ENCODE measurements at regions not wholly inside any gene's neighbourhood (a gene's known extent, or its start where the extent isn't known, plus 50 kb on each side); places are given as distances from the start of the nearest gene placed in this dataset.

DNA sequence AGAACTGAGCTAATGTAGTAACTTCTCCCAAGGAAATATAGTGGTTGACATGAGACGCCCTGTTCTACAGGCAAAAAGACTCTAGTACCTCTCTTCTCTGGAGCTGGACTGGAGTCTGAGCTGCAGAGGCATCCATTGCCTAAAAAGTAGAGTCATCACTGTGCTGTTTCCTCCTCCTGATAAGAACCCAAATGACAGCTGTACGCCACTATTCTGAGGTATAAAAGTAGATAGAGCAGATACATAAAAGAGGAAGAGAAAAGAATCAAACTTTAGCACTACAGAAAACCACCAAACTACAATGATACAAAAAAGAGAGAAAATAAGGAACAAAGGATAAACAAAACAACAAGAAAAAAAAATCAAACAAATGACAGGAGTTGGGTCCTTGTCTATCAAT lies 1568.8 kb downstream of the PLA2G4A start:
- DNase-seq (ENCODE audit: insufficient read length) (no peak), FAIRE-seq (no peak)
- no peak for TF ChIP-seq POLR2AphosphoS5 (IDR thresholded peaks at IDR 0.05; ENCODE audit: low read depth, low read length)
- no peak for TF ChIP-seq POLR2A (IDR thresholded peaks at IDR 0.05; ENCODE audit: low read depth, low read length)
- no peak for TF ChIP-seq TAF1 (IDR thresholded peaks at IDR 0.05; ENCODE audit: borderline replicate concordance, low read depth, low read length)

DNA sequence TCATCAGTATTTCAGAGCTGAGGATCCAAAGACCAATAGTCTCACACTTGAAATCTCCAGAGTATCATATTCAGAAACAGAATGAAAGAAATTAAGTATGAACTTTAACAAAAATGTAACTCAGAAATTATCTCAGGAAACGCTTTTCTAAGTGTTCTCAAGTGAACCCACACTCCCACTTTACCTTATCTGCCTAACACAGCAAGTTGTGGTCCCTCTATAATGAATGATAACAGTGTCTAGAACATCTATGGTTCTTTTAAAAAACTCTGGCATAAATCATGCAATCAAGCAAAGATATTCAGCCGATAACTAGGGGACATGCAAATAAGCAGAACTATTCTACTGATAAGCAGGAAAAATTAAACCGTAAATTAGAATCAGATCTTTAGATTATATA lies 1574.2 kb downstream of the PLA2G4A start:
- FAIRE-seq = no peak
- DNase-seq (ENCODE audit: insufficient read length) = no peak
- no peak for TF ChIP-seq POLR2A (IDR thresholded peaks at IDR 0.05; ENCODE audit: low read depth, low read length)
- no peak for TF ChIP-seq POLR2AphosphoS5 (IDR thresholded peaks at IDR 0.05; ENCODE audit: low read depth, low read length)
- TF ChIP-seq TAF1 (IDR thresholded peaks at IDR 0.05; ENCODE audit: borderline replicate concordance, low read depth, low read length) = no peak

DNA sequence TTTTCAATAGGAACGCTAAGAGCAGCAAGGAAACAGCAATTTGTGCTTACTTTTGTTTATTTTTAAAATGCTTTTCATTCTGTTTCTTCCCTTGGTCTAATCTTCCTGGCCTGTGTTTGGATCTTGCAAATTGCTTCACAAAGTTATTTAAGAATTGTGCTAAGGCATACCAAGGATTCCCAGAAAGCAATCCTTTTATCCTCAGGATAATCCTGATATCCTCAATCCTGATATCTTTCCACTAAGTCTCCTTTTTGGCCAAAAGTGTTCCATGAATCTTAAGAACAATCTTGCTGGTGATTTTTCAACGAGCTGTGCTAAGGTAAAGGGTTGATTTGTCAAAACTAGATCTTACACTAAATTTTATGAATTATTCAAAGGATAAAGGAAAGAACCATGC lies 1577.9 kb downstream of the PLA2G4A start:
- FAIRE-seq = no peak

DNA sequence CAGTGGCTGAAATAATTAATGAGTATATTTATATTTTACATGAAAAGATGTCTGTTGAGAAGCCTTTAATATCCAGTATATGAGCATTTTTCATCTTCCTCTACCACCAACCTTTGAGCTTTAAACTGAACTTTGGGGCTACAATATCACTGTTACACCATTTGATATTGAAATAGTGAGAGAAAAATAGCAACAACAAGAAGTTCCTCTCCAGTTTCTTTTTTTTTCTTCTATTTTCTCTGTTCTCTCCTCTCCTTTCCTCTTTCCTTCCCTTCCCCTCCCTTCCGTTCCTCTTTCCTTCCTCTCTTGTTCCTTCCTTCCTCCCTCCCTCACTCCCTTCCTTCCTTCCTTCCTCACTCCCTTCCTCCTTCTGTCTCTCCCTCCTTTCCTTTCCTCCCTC lies 1591.4 kb downstream of the PLA2G4A start:
- DNase-seq (ENCODE audit: insufficient read length) = no peak
- TF ChIP-seq POLR2AphosphoS5 (IDR thresholded peaks at IDR 0.05; ENCODE audit: low read depth, low read length) = no peak
- no peak for TF ChIP-seq POLR2A (IDR thresholded peaks at IDR 0.05; ENCODE audit: low read depth, low read length)
- TF ChIP-seq TAF1 (IDR thresholded peaks at IDR 0.05; ENCODE audit: borderline replicate concordance, low read depth, low read length) = no peak
- no peak for FAIRE-seq

More for the DNA sequence above, 1577.9 kb downstream of the PLA2G4A start:
- TF ChIP-seq POLR2AphosphoS5 (IDR thresholded peaks at IDR 0.05; ENCODE audit: low read depth, low read length) = no peak
- no peak for TF ChIP-seq POLR2A (IDR thresholded peaks at IDR 0.05; ENCODE audit: low read depth, low read length)
- no peak for TF ChIP-seq TAF1 (IDR thresholded peaks at IDR 0.05; ENCODE audit: borderline replicate concordance, low read depth, low read length)
- DNase-seq (ENCODE audit: insufficient read length) = no peak

DNA sequence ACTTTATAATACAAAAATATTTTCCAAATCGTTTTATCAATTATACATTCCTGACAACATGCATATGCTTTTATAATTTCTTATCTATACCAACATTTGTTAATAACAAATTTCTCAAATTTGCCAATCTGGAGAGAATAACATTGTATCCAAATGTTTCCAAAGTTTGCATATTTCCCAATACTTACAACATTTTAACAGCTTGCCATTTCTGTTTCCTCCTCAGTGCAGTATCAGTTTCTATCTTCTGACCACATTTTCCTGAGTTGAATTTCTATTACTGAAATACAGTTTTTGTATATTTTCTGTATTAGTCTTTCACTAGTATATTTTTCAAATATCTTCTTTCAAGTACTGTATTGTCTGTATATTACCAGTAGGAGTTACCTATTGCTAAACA lies 1594.3 kb downstream of the PLA2G4A start:
- FAIRE-seq (no peak), DNase-seq (ENCODE audit: insufficient read length) (no peak)
- TF ChIP-seq POLR2A (IDR thresholded peaks at IDR 0.05; ENCODE audit: low read depth, low read length) (no peak), POLR2AphosphoS5 (IDR thresholded peaks at IDR 0.05; ENCODE audit: low read depth, low read length) (no peak), TAF1 (IDR thresholded peaks at IDR 0.05; ENCODE audit: borderline replicate concordance, low read depth, low read length) (no peak)

DNA sequence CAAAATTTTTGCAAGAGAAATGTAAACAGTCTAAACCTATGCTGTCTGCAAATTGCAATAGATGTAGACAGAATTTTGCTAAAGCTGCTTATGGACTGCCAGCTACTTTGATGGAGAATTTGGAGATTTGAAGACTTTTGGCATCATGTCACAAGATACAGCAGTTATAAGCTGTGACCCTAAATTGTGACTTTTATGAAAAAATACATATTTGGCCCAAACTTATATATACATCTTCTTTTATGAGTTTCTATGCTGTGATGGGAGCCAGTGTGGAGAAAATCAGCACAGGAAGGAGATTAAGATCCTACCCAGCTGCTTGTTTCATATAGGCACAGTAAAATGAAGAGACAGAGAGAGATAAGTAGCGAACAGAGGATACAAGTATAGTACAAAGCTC lies 1595.4 kb downstream of the PLA2G4A start:
- no peak for FAIRE-seq
- TF ChIP-seq POLR2AphosphoS5 (IDR thresholded peaks at IDR 0.05; ENCODE audit: low read depth, low read length) = no peak
- TF ChIP-seq POLR2A (IDR thresholded peaks at IDR 0.05; ENCODE audit: low read depth, low read length) = no peak
- no peak for TF ChIP-seq TAF1 (IDR thresholded peaks at IDR 0.05; ENCODE audit: borderline replicate concordance, low read depth, low read length)
- DNase-seq (ENCODE audit: insufficient read length) = no peak

DNA sequence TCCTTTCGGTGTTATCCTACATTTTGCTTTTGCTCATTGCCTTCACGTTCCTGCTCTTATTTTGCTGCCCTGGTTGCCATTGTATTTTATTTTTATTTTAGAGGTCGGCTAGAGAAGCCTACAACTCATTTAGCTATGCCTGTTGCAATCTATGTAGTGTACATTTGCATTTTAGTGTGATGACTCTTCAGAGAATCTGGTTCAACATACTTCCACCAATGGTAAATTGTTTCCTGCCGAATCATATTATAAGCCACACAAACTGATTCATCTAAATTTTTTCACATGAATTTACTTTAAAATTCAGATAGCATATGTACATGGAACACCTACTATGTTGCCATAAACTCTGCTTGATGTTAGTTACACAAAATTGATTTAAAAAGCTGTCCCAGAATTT lies 1596.9 kb downstream of the PLA2G4A start:
- no peak for DNase-seq (ENCODE audit: insufficient read length)
- no peak for FAIRE-seq
- TF ChIP-seq POLR2A (IDR thresholded peaks at IDR 0.05; ENCODE audit: low read depth, low read length) (no peak), TAF1 (IDR thresholded peaks at IDR 0.05; ENCODE audit: borderline replicate concordance, low read depth, low read length) (no peak), POLR2AphosphoS5 (IDR thresholded peaks at IDR 0.05; ENCODE audit: low read depth, low read length) (no peak)

DNA sequence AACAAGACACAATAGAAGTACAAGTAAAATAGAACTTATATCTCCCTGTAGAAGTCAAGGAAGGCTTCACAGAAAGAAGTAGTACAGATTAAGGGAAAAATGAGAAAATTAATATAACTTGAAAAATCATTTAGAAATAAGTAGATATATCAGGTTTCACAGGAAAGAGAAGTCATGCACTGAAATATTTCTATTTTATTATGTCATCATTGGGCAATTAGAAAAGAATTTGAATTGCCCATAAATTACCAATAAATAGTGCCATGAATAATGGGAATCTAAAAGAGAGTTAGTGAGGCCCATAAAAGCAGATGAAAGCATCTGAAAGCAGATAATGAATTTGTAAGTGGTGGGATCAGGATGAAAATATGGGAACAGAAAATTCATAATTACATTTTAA lies 1597.8 kb downstream of the PLA2G4A start:
- TF ChIP-seq TAF1 (IDR thresholded peaks at IDR 0.05; ENCODE audit: borderline replicate concordance, low read depth, low read length) = no peak
- TF ChIP-seq POLR2AphosphoS5 (IDR thresholded peaks at IDR 0.05; ENCODE audit: low read depth, low read length) = no peak
- TF ChIP-seq POLR2A (IDR thresholded peaks at IDR 0.05; ENCODE audit: low read depth, low read length) = no peak
- DNase-seq (ENCODE audit: insufficient read length) (no peak), FAIRE-seq (no peak)

DNA sequence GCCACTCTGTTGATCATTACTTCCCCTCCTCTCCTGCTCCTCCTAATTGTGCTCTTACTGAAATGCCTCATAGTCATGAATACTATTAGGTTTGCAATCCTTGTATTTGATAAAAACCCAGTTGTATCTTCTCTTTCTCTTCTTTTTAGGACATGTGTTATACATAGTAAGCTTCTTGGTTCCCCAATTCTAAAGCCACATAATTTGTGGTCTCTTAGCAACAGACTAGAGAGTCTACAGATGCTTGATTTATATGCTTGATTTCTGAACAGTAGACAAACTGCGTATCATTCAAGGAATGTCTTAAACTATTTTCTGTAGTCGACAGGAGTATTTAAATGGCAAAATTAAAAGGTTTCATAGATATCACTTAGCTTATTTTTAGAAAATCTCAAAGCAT lies 1598.9 kb downstream of the PLA2G4A start:
- TF ChIP-seq POLR2AphosphoS5 (IDR thresholded peaks at IDR 0.05; ENCODE audit: low read depth, low read length) (no peak), POLR2A (IDR thresholded peaks at IDR 0.05; ENCODE audit: low read depth, low read length) (no peak), TAF1 (IDR thresholded peaks at IDR 0.05; ENCODE audit: borderline replicate concordance, low read depth, low read length) (no peak)
- DNase-seq (ENCODE audit: insufficient read length) (no peak), FAIRE-seq (no peak)

DNA sequence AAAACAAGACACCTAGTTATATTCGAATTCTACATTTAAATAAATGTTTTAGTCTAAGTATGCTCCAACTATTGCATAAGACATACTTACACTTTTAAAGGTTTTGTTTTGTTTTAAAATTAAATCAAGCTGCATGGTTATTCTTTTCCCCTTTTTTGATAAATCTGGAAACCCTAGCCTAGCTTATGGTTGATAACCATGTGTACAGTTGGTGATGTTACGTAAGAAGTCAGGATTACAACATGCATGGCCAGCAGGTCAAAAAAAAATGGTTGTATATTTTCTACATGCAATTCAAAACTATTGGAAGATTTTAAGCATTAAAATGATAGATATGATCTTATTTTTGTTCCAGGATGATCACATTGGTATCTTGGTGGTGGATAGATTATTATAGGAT lies 1600.6 kb downstream of the PLA2G4A start:
- FAIRE-seq (no peak), DNase-seq (ENCODE audit: insufficient read length) (no peak)
- no peak for TF ChIP-seq POLR2A (IDR thresholded peaks at IDR 0.05; ENCODE audit: low read depth, low read length)
- TF ChIP-seq POLR2AphosphoS5 (IDR thresholded peaks at IDR 0.05; ENCODE audit: low read depth, low read length) = no peak
- TF ChIP-seq TAF1 (IDR thresholded peaks at IDR 0.05; ENCODE audit: borderline replicate concordance, low read depth, low read length) = no peak

DNA sequence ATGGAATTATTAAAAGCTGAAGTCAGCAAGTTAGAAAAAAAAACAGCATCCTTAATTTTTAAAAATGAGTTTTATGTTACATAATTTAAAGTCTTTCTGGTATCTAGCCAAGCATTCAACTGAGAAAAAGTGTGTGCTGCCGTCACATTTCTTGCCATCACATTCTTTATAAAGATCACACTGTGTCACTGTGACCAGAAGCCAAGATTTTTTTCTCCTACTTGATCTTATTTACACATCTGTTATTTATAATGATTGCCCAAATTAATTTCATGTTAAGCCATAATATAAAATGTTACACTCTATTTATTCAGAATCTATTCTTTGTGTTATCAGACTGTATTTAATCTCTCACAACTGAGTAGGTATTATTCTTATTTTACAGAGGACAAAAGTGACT lies 1603.7 kb downstream of the PLA2G4A start:
- DNase-seq (ENCODE audit: insufficient read length) (no peak), FAIRE-seq (no peak)
- no peak for TF ChIP-seq TAF1 (IDR thresholded peaks at IDR 0.05; ENCODE audit: borderline replicate concordance, low read depth, low read length)
- no peak for TF ChIP-seq POLR2AphosphoS5 (IDR thresholded peaks at IDR 0.05; ENCODE audit: low read depth, low read length)
- TF ChIP-seq POLR2A (IDR thresholded peaks at IDR 0.05; ENCODE audit: low read depth, low read length) = no peak

DNA sequence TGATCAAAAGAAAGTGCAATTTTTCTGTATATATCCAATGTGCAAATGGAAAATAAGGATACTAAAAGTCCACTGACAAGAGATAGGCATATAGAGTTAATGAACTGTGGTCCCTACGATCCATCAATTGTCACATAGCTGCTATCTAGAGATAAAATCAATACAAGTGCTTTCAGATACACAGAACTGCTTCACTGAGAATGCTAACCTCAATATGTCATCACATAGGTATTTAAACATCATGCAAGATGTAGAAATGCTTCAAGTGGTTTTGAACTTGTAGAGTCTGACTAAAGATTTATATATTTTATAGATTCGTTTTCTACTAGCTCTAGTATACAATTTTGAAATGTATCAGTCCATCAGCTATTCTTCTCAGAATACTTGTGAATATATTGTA lies 1604.7 kb downstream of the PLA2G4A start:
- no peak for DNase-seq (ENCODE audit: insufficient read length)
- no peak for TF ChIP-seq POLR2AphosphoS5 (IDR thresholded peaks at IDR 0.05; ENCODE audit: low read depth, low read length)
- no peak for TF ChIP-seq POLR2A (IDR thresholded peaks at IDR 0.05; ENCODE audit: low read depth, low read length)
- no peak for TF ChIP-seq TAF1 (IDR thresholded peaks at IDR 0.05; ENCODE audit: borderline replicate concordance, low read depth, low read length)
- no peak for FAIRE-seq

DNA sequence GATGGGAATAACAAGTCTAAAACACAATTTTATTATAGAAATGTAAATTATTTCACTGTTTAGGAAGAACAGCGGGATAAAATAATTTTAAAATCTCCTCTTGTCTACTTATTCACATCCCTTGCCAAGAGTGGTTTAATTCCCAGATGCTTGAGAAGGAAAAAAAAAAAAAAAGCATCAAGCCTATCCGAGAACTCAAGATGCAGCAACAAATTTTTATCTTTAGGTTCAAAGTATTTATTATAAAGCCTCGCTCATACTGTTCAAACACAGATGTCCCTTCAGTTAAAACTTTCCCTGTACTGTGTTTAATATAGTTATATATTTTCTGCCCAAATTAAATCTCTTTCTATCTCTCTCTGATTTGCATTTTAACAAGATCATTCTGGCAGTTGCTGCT lies 1615.8 kb downstream of the PLA2G4A start:
- TF ChIP-seq TAF1 (IDR thresholded peaks at IDR 0.05; ENCODE audit: borderline replicate concordance, low read depth, low read length) (no peak), POLR2A (IDR thresholded peaks at IDR 0.05; ENCODE audit: low read depth, low read length) (no peak), POLR2AphosphoS5 (IDR thresholded peaks at IDR 0.05; ENCODE audit: low read depth, low read length) (no peak)

More for the DNA sequence above, 1615.8 kb downstream of the PLA2G4A start:
- DNase-seq (ENCODE audit: insufficient read length) (no peak), FAIRE-seq (no peak)

All from GM12892 (cell line).